ENCODE measurements at regions not wholly inside any gene's neighbourhood (a gene's known extent, or its start where the extent isn't known, plus 50 kb on each side); places are given as distances from the start of the nearest gene placed in this dataset.

DNA sequence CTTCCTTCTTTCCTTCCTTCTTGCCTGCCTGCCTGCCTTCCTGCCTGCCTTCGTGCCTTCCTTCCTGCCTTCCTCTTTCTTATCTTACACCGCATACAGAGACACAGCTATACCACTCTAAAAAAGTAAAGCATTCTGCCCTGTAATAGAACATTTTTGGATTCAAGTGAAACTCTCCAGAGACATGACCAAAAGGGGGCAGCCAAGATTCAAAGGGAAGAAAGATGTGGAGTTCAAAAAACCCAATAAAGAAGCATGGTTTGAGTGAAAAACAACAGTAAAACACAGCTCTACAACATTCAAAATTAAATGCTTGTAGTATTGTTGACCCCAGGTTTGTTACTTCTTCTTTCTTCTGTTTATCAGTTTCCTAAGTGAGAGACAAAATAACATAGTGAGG, 914.9 kb upstream of the PCDH7 start:
- DNase-seq (ENCODE audit: low spot score): no peak

DNA sequence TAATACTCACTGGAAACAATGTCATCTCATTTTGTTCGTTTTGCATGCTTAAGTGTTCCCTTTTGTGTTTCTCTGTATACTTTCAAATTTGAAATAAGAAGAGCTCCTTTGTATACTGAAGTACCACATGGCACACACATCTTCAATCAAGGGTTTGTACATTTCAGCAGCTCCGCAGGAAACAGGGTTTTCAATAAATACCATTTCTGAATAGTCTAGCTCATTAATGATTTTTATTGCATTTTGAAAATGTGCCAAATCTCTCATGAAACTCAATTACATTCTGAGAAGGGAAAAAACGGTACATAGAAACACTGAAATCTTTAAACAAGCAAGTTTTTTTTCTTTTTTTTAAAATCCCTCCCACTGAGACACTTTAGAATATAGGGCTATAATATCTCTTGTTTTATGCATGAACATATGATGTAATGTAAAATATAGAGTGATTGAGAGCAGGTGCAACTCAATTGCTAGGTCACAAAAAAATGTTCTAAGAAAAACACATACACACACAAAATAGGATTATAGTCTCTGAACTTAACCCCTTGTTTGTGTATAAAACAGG, 914.2 kb upstream of the PCDH7 start:
- no peak for DNase-seq (ENCODE audit: low spot score)
- Histone ChIP-seq H3K9me3 (ENCODE audit: severe bottlenecking) (no peaks in the 10 kb centered on the region), H3K27me3 (ENCODE audit: insufficient read depth, poor library complexity, severe bottlenecking) (no peaks in the 10 kb centered on the region), H3K27ac (ENCODE audit: poor library complexity, severe bottlenecking) (no peak overlapping the region), H3K4me3 (ENCODE audit: severe bottlenecking) (no peak overlapping the region), H3K36me3 (ENCODE audit: low read depth) (no peaks in the 10 kb centered on the region), H3K4me1 (ENCODE audit: insufficient read depth, poor library complexity, severe bottlenecking) (no peaks in the 10 kb centered on the region)
- ATAC-seq (ENCODE audit: low read depth): no peak
- TF ChIP-seq, protein P1, sequence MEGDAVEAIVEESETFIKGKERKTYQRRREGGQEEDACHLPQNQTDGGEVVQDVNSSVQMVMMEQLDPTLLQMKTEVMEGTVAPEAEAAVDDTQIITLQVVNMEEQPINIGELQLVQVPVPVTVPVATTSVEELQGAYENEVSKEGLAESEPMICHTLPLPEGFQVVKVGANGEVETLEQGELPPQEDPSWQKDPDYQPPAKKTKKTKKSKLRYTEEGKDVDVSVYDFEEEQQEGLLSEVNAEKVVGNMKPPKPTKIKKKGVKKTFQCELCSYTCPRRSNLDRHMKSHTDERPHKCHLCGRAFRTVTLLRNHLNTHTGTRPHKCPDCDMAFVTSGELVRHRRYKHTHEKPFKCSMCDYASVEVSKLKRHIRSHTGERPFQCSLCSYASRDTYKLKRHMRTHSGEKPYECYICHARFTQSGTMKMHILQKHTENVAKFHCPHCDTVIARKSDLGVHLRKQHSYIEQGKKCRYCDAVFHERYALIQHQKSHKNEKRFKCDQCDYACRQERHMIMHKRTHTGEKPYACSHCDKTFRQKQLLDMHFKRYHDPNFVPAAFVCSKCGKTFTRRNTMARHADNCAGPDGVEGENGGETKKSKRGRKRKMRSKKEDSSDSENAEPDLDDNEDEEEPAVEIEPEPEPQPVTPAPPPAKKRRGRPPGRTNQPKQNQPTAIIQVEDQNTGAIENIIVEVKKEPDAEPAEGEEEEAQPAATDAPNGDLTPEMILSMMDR (IDR thresholded peaks at IDR 0.05; ENCODE audit: poor library complexity, severe bottlenecking): no peak

More for the DNA sequence above, 914.9 kb upstream of the PCDH7 start:
- no peaks in the 10 kb centered on the region for H3K36me3 ChIP-seq (ENCODE audit: low read depth)
- H3K27ac ChIP-seq (ENCODE audit: poor library complexity, severe bottlenecking): no peak overlapping the region
- no peak overlapping the region for H3K4me3 ChIP-seq (ENCODE audit: severe bottlenecking)
- H3K4me1 ChIP-seq (ENCODE audit: insufficient read depth, poor library complexity, severe bottlenecking): no peaks in the 10 kb centered on the region
- H3K9me3 ChIP-seq (ENCODE audit: severe bottlenecking): no peaks in the 10 kb centered on the region
- no peaks in the 10 kb centered on the region for H3K27me3 ChIP-seq (ENCODE audit: insufficient read depth, poor library complexity, severe bottlenecking)
- TF ChIP-seq, protein P1 (IDR thresholded peaks at IDR 0.05; ENCODE audit: poor library complexity, severe bottlenecking): peak; percentile 25
- ATAC-seq (ENCODE audit: low read depth): no peak

DNA sequence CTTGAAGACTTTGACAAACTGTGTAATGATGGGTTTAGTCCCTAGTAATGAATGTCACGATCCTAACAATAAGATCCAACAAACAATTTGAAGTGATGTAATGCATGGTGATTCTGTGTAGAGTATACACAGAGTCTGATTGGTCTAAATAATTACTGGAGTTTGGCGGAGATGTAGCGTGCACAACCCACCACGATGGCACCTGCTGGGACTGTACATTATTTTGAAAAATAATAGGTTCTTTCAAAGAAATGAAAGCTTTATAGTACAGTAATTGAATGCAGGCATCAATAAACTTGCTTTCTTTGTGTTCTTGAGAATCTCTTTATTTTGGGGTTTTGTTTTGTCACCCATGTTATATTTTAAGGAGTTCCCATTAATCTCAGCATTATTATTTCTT, 902.2 kb upstream of the PCDH7 start:
- DNase-seq (ENCODE audit: low spot score): no peak
- TF ChIP-seq, protein P1 (IDR thresholded peaks at IDR 0.05; ENCODE audit: poor library complexity, severe bottlenecking): no peak
- H3K36me3 ChIP-seq (ENCODE audit: low read depth): no peaks in the 10 kb centered on the region

DNA sequence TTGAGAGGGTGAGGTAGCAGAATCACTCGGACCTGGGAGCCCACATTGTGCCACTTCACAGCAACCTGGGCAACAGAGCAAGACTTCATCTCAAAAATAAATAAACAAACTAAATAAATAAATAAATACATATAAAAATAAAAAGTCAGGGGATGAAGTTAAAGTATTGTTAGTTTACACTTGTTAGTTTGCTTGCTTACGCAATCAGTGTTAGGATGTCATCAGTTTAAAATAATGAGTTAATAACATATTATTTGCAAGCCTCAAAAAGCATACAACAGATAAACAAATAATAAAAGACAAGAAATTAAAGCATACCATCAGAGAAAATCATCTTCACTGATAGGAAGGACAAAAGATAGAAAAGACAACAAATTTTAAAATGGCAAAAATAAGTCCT, 891.1 kb upstream of the PCDH7 start:
- ATAC-seq (ENCODE audit: low read depth): no peak
- DNase-seq (ENCODE audit: low spot score): no peak

More for the DNA sequence above, 902.2 kb upstream of the PCDH7 start:
- Histone ChIP-seq H3K9me3 (ENCODE audit: severe bottlenecking) (no peaks in the 10 kb centered on the region), H3K4me1 (ENCODE audit: insufficient read depth, poor library complexity, severe bottlenecking) (no peaks in the 10 kb centered on the region), H3K4me3 (ENCODE audit: severe bottlenecking) (no peak overlapping the region), H3K27ac (ENCODE audit: poor library complexity, severe bottlenecking) (no peak overlapping the region), H3K27me3 (ENCODE audit: insufficient read depth, poor library complexity, severe bottlenecking) (no peaks in the 10 kb centered on the region)
- ATAC-seq (ENCODE audit: low read depth): no peak

DNA sequence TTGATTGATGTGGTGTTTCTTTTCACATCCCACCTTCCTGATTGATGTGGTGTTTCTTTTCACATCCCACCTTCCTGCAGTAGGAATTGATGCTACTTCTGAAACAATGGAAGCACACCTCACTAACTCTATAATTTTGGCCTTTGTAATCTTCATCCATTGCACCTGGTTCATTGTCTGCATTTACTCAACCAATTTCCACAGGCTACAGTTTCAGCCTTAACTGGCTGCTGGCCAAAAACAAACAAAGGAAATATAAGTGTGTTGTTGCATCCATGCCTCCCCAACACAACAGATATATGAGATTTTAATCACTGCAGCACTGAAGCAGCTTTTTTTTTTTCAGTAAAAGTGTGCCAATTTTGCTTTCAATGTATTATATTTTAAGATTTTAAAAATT, 867.6 kb upstream of the PCDH7 start:
- Histone ChIP-seq H3K4me1 (ENCODE audit: insufficient read depth, poor library complexity, severe bottlenecking) (no peaks in the 10 kb centered on the region), H3K4me3 (ENCODE audit: severe bottlenecking) (no peak overlapping the region), H3K9me3 (ENCODE audit: severe bottlenecking) (no peaks in the 10 kb centered on the region), H3K36me3 (ENCODE audit: low read depth) (no peaks in the 10 kb centered on the region), H3K27ac (ENCODE audit: poor library complexity, severe bottlenecking) (no peak overlapping the region), H3K27me3 (ENCODE audit: insufficient read depth, poor library complexity, severe bottlenecking) (no peaks in the 10 kb centered on the region)
- DNase-seq (ENCODE audit: low spot score) (no peak), ATAC-seq (ENCODE audit: low read depth) (no peak)
- TF ChIP-seq, protein P1 (IDR thresholded peaks at IDR 0.05; ENCODE audit: poor library complexity, severe bottlenecking): no peak

More for the DNA sequence above, 891.1 kb upstream of the PCDH7 start:
- Histone ChIP-seq H3K4me1 (ENCODE audit: insufficient read depth, poor library complexity, severe bottlenecking) (no peaks in the 10 kb centered on the region), H3K4me3 (ENCODE audit: severe bottlenecking) (no peak overlapping the region), H3K27me3 (ENCODE audit: insufficient read depth, poor library complexity, severe bottlenecking) (no peaks in the 10 kb centered on the region), H3K27ac (ENCODE audit: poor library complexity, severe bottlenecking) (no peak overlapping the region), H3K9me3 (ENCODE audit: severe bottlenecking) (no peaks in the 10 kb centered on the region), H3K36me3 (ENCODE audit: low read depth) (no peaks in the 10 kb centered on the region)
- TF ChIP-seq, protein P1 (IDR thresholded peaks at IDR 0.05; ENCODE audit: poor library complexity, severe bottlenecking): no peak

Data from RWPE2 (cell line).